Tibial artery (tissue), 4 donors: ENCODE measurements at regions not wholly inside any gene's neighbourhood (a gene's known extent, or its start where the extent isn't known, plus 50 kb on each side); places are given as distances from the start of the nearest gene placed in this dataset.

Experiments used
- DNase-seq, 2 donors: peaks; one replicate each; pipeline ENCODE4 v3.0.0-alpha.2; 2019
- H3K27ac ChIP-seq, 2 donors: fragments of 200-600 bp; sonication (generic) in 1 of 2; 1 replicate in 1 of 2; 2 replicates in 1 of 2; pipeline ENCODE4 v1.5.1; 2018 to 2019; ENCODE audit warnings: mild to moderate bottlenecking in 1 of 2
- H3K27me3 ChIP-seq, 2 donors: fragments of 200-600 bp; sonication (generic) in 1 of 2; one replicate each; pipeline versions ENCODE4 v1.5.1 to v1.6.0; 2016 to 2019
- H3K36me3 ChIP-seq, 3 donors: fragments of 200-600 bp; sonication (generic) in 2 of 3; one replicate each; pipeline ENCODE4 v1.5.1; 2016 to 2019; ENCODE audit warnings: mild to moderate bottlenecking in 2 of 3
- H3K4me1 ChIP-seq, 4 donors: fragments of 200-600 bp; sonication (generic) in 2 of 4; 1 replicate in 3 of 4; 2 replicates in 1 of 4; pipeline ENCODE4 v1.5.1; 2016 to 2019
- H3K4me3 ChIP-seq, 2 donors: fragments of 200-600 bp; sonication (generic) in 1 of 2; 1 replicate in 1 of 2; 2 replicates in 1 of 2; pipeline ENCODE4 v1.5.1; 2018 to 2019; ENCODE audit warnings: mild to moderate bottlenecking in 2 of 2
- H3K9me3 ChIP-seq, 3 donors: fragments of 200-600 bp; sonication (generic) in 1 of 3; one replicate each; pipeline ENCODE4 v1.5.1; 2016 to 2019
- intact Hi-C: fragments of 100-400 bp; cut with DNase I; formaldehyde crosslinking; loops from one replicate; pipeline ENCODE4 v1.15.0; 2023; ENCODE audit warnings: low total_unique reads
- TF ChIP-seq, protein P1 (sequence below), 2 experiments: fragments of 200-600 bp in 1 of 2; fragments of 450-650 bp in 1 of 2; IDR thresholded peaks; one replicate each; pipeline ENCODE4 v1.5.1; 2017 to 2019; ENCODE audit warnings: antibody characterized with exemption in 2 of 2, mild to moderate bottlenecking in 1 of 2, moderate library complexity in 1 of 2

DNA sequence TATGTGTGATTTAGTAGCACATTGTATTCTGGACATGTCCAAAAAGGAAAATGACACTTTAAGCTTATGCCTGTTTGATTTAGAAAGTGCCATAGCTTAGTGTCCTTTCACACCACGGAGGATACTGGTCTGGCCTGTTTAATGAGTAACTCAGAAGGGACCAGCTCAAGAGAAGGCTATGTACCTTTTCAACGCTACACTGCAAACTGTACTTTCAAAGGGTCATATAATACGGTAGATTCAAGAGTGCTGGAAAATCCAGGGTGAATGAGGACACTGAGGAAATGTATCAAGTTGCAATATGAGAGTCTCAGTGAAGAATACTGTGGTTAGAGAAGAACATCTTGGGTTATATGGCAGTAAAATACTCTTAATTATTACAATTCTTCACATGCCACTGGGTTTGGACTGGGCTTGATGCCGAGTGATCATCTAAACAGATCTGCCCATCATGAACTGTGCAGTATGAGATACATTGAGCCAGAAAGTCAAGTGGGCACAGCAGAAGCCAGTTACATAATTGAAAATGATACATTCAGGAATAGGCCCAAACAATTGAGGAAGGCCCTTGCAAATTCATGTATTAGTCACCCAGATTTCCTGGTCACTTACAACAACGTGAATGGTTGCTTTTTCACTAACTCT is 1211.5 kb upstream of the CDH9 start:
- Histone ChIP-seq H3K4me3 (no peak overlapping the region), H3K27ac (no peak overlapping the region), H3K36me3 (no peaks in the 10 kb centered on the region), H3K27me3 (no peaks in the 10 kb centered on the region), H3K9me3 (no peaks in the 10 kb centered on the region), H3K4me1 (no peaks in the 10 kb centered on the region)
- no peak for DNase-seq
- TF ChIP-seq, protein P1, sequence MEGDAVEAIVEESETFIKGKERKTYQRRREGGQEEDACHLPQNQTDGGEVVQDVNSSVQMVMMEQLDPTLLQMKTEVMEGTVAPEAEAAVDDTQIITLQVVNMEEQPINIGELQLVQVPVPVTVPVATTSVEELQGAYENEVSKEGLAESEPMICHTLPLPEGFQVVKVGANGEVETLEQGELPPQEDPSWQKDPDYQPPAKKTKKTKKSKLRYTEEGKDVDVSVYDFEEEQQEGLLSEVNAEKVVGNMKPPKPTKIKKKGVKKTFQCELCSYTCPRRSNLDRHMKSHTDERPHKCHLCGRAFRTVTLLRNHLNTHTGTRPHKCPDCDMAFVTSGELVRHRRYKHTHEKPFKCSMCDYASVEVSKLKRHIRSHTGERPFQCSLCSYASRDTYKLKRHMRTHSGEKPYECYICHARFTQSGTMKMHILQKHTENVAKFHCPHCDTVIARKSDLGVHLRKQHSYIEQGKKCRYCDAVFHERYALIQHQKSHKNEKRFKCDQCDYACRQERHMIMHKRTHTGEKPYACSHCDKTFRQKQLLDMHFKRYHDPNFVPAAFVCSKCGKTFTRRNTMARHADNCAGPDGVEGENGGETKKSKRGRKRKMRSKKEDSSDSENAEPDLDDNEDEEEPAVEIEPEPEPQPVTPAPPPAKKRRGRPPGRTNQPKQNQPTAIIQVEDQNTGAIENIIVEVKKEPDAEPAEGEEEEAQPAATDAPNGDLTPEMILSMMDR (IDR thresholded peaks at IDR 0.05): no peak
- intact Hi-C loops: no loop called here

DNA sequence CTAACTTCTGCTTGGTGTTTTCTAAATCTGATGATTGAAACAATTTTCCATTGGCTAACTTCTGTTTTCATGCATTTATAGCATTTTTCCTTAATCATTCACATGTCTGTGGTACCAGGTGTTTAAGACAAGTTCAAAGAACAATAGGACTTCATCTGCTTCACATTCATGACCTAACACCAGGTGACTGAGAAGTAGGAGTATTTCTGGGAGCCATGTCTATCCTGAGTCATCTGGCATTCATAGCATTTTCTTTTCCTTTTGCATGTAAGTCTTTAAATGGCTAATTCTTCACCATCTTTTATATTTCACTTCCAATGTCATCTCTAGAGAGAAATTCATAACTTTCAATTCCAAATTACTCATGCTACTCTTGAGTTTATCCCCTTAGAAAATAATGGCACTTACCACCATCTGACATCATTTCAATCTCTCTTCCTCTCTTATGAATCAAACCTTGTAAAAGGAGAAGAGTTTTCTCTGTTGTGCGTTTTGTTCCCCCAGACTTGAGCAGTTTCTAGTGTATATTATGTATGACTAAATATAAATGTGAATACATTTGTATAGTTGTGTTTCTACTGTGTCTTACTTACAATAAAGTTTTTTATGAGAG is 1196.1 kb upstream of the CDH9 start:
- no peak overlapping the region for H3K4me3 ChIP-seq
- no peak overlapping the region for H3K27ac ChIP-seq
- no peaks in the 10 kb centered on the region for H3K36me3 ChIP-seq
- TF ChIP-seq, protein P1 (IDR thresholded peaks at IDR 0.05): no peak
- H3K4me1 ChIP-seq: no peaks in the 10 kb centered on the region
- H3K9me3 ChIP-seq: no peaks in the 10 kb centered on the region
- DNase-seq: no peak
- intact Hi-C loops: no loop called here
- no peaks in the 10 kb centered on the region for H3K27me3 ChIP-seq

DNA sequence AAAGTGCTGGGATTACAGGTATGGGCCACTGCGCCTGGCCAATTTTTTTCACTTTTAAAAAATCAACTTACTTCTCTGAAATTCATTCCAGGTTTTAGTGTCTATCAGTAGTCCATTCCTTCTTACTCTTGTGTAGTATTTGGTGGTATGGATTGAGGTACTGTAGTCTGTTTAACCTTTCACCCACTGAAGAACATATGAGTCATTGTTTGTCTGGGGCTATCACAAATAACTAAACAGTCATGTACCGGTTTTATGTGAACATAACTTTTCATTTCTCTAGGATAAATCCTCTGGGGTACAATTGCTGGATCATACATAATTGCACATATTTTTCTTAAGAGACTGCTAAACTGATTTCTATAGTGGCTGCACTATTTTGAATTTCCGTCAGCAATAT is 1188.0 kb upstream of the CDH9 start:
- no peaks in the 10 kb centered on the region for H3K27me3 ChIP-seq
- no peak overlapping the region for H3K4me3 ChIP-seq
- no peak overlapping the region for H3K27ac ChIP-seq
- intact Hi-C loops: no loop called here
- TF ChIP-seq, protein P1 (IDR thresholded peaks at IDR 0.05): no peak
- no peaks in the 10 kb centered on the region for H3K9me3 ChIP-seq
- DNase-seq: no peak
- H3K36me3 ChIP-seq: no peaks in the 10 kb centered on the region
- no peaks in the 10 kb centered on the region for H3K4me1 ChIP-seq

DNA sequence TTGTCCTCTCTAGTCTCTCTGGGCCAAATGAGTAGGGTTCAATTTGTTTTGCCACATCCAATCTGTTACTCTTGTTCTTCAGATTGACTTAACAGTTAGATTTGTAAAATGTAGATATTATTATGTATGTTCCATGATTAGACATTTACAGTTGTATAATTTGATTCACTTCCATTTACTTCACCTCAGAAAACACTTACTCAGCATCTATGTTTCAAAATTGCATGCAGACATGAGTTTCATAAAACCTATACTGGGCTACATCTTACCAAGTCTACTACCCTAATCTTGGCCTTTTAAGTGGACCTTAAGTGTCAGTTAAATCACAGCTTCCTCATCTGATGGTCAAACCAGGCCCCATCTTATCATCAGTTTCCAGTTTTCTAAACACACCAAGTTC is 1181.2 kb upstream of the CDH9 start:
- intact Hi-C loops: no loop called here
- TF ChIP-seq, protein P1 (IDR thresholded peaks at IDR 0.05): no peak
- Histone ChIP-seq H3K4me1 (no peaks in the 10 kb centered on the region), H3K4me3 (no peak overlapping the region), H3K27ac (no peak overlapping the region), H3K36me3 (no peaks in the 10 kb centered on the region), H3K9me3 (no peaks in the 10 kb centered on the region), H3K27me3 (no peaks in the 10 kb centered on the region)
- DNase-seq: no peak

DNA sequence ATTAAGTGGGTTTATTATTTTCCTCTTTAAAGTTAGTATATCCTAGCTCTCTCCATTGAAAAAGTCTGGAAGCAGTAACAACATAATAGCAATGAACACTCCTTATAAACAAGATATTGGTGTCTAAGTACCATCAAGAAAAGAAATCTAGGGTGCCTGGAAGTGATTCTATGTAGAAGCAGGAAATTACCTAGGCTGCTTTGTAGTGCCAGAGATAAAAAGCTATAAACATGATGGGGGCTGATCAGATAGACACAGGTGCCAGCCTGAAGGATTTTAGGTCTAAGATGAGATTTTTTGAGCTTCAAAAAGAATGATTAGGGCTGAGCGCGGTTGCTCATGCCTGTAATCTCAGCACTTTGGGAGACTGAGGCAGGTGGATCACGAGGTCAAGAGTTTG is 1179.3 kb upstream of the CDH9 start:
- H3K27ac ChIP-seq: no peak overlapping the region
- no peaks in the 10 kb centered on the region for H3K27me3 ChIP-seq
- no peaks in the 10 kb centered on the region for H3K9me3 ChIP-seq
- TF ChIP-seq, protein P1 (IDR thresholded peaks at IDR 0.05): no peak
- H3K36me3 ChIP-seq: no peaks in the 10 kb centered on the region
- intact Hi-C loops: no loop called here
- H3K4me3 ChIP-seq: no peak overlapping the region
- no peak for DNase-seq
- H3K4me1 ChIP-seq: no peaks in the 10 kb centered on the region
